Motor neuron (in vitro differentiated cells): ENCODE measurements at regions not wholly inside any gene's neighbourhood (a gene's known extent, or its start where the extent isn't known, plus 50 kb on each side); places are given as distances from the start of the nearest gene placed in this dataset.
A peak's percentile ranks its signal among the peaks of the same experiment; 100 is the strongest.

Experiments
- ATAC-seq, 8 experiments: fragments of 200-7000 bp; cut with Tn5 transposase; replicated peaks in 6 of 8; 2 replicates each; pipeline ENCODE4 v1.8.0; 2021; ENCODE audit warnings: mild to moderate bottlenecking in 8 of 8, moderate library complexity in 8 of 8
- H3K27ac ChIP-seq, 2 donors: fragments of 250-450 bp; sonication (Bioruptor Pico); 2 replicates each; pipeline ENCODE4 v1.9.0; 2021; ENCODE audit warnings: antibody characterized with exemption in 2 of 2, mild to moderate bottlenecking in 2 of 2, moderate library complexity in 1 of 2
- H3K4me1 ChIP-seq, 2 donors: fragments of 250-450 bp; sonication (Bioruptor Pico); replicated peaks in 1 of 2; 2 replicates each; pipeline ENCODE4 v1.6.1; 2021; ENCODE audit warnings: antibody characterized with exemption in 2 of 2, mild to moderate bottlenecking in 2 of 2, moderate library complexity in 1 of 2
- H3K4me3 ChIP-seq, 5 donors: fragments of 250-450 bp; sonication (Bioruptor Pico); 2 replicates each; pipeline ENCODE4 v1.9.0; 2021; ENCODE audit warnings: antibody characterized with exemption in 5 of 5, mild to moderate bottlenecking in 5 of 5, moderate library complexity in 4 of 5
- WGBS, 10 experiments: fragments of 450-650 bp; shearing (Covaris generic); methylation state at CpG; one replicate each; pipeline ENCODE4 v1.0.0; 2022; 5-methylcytosine and 5-hydroxymethylcytosine counted together
- in situ Hi-C, 9 experiments: fragments of 400-800 bp; cut with MboI; loops; one replicate each; pipeline ENCODE4 v1.15.0; 2021; ENCODE audit warnings: low sequenced_read_pairs in 9 of 9, low pct_unique_long_range_greater_than_20kb in 2 of 9; ENCODE audit not compliant: unreplicated experiment in 9 of 9

- no peak for ATAC-seq
- WGBS, 10 experiments: 45 to 100% (median 71%) methylated on average over 2 to 12 of the region's 16 CpGs; no CpG with 5 or more reads in 2 of the 10 experiments
- Histone ChIP-seq H3K27ac (peak overlapping the region in 1 of 2 donors; percentile 29), H3K4me1 (peaks cover 33 to 49% of the 10 kb centered on the region in 2 donors), H3K4me3 (no peak overlapping the region)
- in situ Hi-C loops: no loop called here
Measured at GRCh38 chr22:44429941-44430587, 68.0 kb downstream of the RTL6 start.

GRCh38 chr22:44428941-44429830 lies 68.8 kb downstream of the RTL6 start:
- Histone ChIP-seq H3K27ac (peak overlapping the region in 1 of 2 donors; percentile 89), H3K4me1 (peaks cover 41 to 58% of the 10 kb centered on the region in 2 donors), H3K4me3 (no peak overlapping the region)
- 0 to 52% (median 29%) methylated on average over 2 to 11 of the region's 13 CpGs for WGBS, 10 experiments
- in situ Hi-C loops: no loop called here
- peak in 3 of 8 experiments; percentile 12 to 19 (median 15) for ATAC-seq

- Histone ChIP-seq H3K4me1 (peaks cover 54 to 72% of the 10 kb centered on the region in 2 donors), H3K27ac (peak overlapping the region; percentile 56 to 89), H3K4me3 (no peak overlapping the region)
- in situ Hi-C loops: no loop called here
- WGBS, 10 experiments: 0 to 95% (median 75%) methylated on average over 1 to 12 of the region's 21 CpGs
- ATAC-seq: peak in 6 of 8 experiments; percentile 59 to 86 (median 80)
Measured at GRCh38 chr22:44427611-44428470, 70.2 kb downstream of the RTL6 start.

- WGBS, 10 experiments: 72 to 94% (median 87%) methylated on average over 1 to 10 of the region's 11 CpGs; no CpG with 5 or more reads in 6 of the 10 experiments
- H3K27ac ChIP-seq: peak overlapping the region in 1 of 2 donors; percentile 89
- in situ Hi-C loops: no loop called here
Measured at GRCh38 chr22:44426981-44427380, 71.1 kb downstream of the RTL6 start.

GRCh38 chr22:44425694-44426045 lies 72.4 kb downstream of the RTL6 start:
- WGBS, 10 experiments: 83 to 100% (median 97%) methylated on average over 1 to 4 of the region's 5 CpGs; no CpG with 5 or more reads in 5 of the 10 experiments
- H3K27ac ChIP-seq: no peak overlapping the region
- peaks cover 58 to 74% of the 10 kb centered on the region in 2 donors for H3K4me1 ChIP-seq
- in situ Hi-C loops: no loop called here
- H3K4me3 ChIP-seq: no peak overlapping the region
- no peak for ATAC-seq

More at GRCh38 chr22:44426981-44427380, 71.1 kb downstream of the RTL6 start:
- Histone ChIP-seq H3K4me3 (no peak overlapping the region), H3K4me1 (peaks cover 58 to 77% of the 10 kb centered on the region in 2 donors)
- no peak for ATAC-seq

- ATAC-seq: peak in 4 of 8 experiments; percentile 8 to 40 (median 35)
- Histone ChIP-seq H3K27ac (no peak overlapping the region), H3K4me1 (peaks cover 53 to 68% of the 10 kb centered on the region in 2 donors), H3K4me3 (no peak overlapping the region)
- 14 to 100% (median 80%) methylated on average over 1 to 7 of the region's 20 CpGs; no CpG with 5 or more reads in 4 of the 10 experiments for WGBS, 10 experiments
- in situ Hi-C loops: no loop called here
Measured at GRCh38 chr22:44424867-44425693, 73.0 kb downstream of the RTL6 start.

- Histone ChIP-seq H3K4me1 (peaks cover 47 to 60% of the 10 kb centered on the region in 2 donors), H3K4me3 (no peak overlapping the region), H3K27ac (no peak overlapping the region)
- ATAC-seq: peak in 5 of 8 experiments; percentile 5 to 66 (median 57)
- WGBS, 10 experiments: 60 to 100% methylated on average over 1 to 2 of the region's 2 CpGs; no CpG with 5 or more reads in 8 of the 10 experiments
- in situ Hi-C loops: no loop called here
Measured at GRCh38 chr22:44424359-44424682, 73.7 kb downstream of the RTL6 start.

GRCh38 chr22:44423556-44424358 lies 74.3 kb downstream of the RTL6 start:
- in situ Hi-C loops: no loop called here
- Histone ChIP-seq H3K4me1 (peaks cover 41 to 55% of the 10 kb centered on the region in 2 donors), H3K27ac (peak overlapping the region in 1 of 2 donors; percentile 25), H3K4me3 (no peak overlapping the region)
- ATAC-seq: peak in 5 of 8 experiments; percentile 2 to 54 (median 48)
- 42 to 81% (median 73%) methylated on average over 1 to 3 of the region's 14 CpGs; no CpG with 5 or more reads in 6 of the 10 experiments for WGBS, 10 experiments

- Histone ChIP-seq H3K4me1 (peaks cover 35 to 46% of the 10 kb centered on the region in 2 donors), H3K27ac (no peak overlapping the region), H3K4me3 (no peak overlapping the region)
- 0 to 96% (median 70%) methylated on average over 1 to 10 of the region's 12 CpGs; no CpG with 5 or more reads in 1 of the 10 experiments for WGBS, 10 experiments
- peak in 4 of 8 experiments; percentile 5 to 30 (median 18) for ATAC-seq
- in situ Hi-C loops: no loop called here
Measured at GRCh38 chr22:44422746-44423380, 75.2 kb downstream of the RTL6 start.

GRCh38 chr22:44419429-44419828 lies 78.6 kb downstream of the RTL6 start:
- ATAC-seq: no peak
- H3K4me3 ChIP-seq: no peak overlapping the region
- in situ Hi-C loops: no loop called here
- WGBS, 10 experiments: 0 to 83% (median 49%) methylated on average over 1 of the region's 1 CpG; no CpG with 5 or more reads in 2 of the 10 experiments
- H3K27ac ChIP-seq: no peak overlapping the region
- H3K4me1 ChIP-seq: peaks cover 19 to 21% of the 10 kb centered on the region in 2 donors

GRCh38 chr22:44413211-44413610 lies 84.8 kb downstream of the RTL6 start:
- in situ Hi-C loops: no loop called here
- WGBS, 10 experiments: 40 to 98% (median 90%) methylated on average over 3 to 11 of the region's 11 CpGs; no CpG with 5 or more reads in 2 of the 10 experiments
- Histone ChIP-seq H3K4me1 (peaks cover 19 to 27% of the 10 kb centered on the region in 2 donors), H3K27ac (no peak overlapping the region), H3K4me3 (no peak overlapping the region)
- no peak for ATAC-seq
